ENCODE measurements at regions not wholly inside any gene's neighbourhood (a gene's known extent, or its start where the extent isn't known, plus 50 kb on each side); places are given as distances from the start of the nearest gene placed in this dataset.

- TF ChIP-seq CTCF (IDR thresholded peaks at IDR 0.05) = no peak
- no peak for TF ChIP-seq POLR2A (IDR thresholded peaks at IDR 0.05)
Observed at GRCh38 chr9:33698267-33698666, 97.1 kb upstream of the PRSS3 start.
